Glutamatergic neuron (in vitro differentiated cells): ENCODE measurements at regions not wholly inside any gene's neighbourhood (a gene's known extent, or its start where the extent isn't known, plus 50 kb on each side); places are given as distances from the start of the nearest gene placed in this dataset.

Experiments
- DNase-seq: peaks from one replicate; pipeline ENCODE4 v3.0.0; 2022
- H3K27ac Mint-ChIP-seq: one replicate; pipeline ENCODE4 v1.8.0; 2020; ENCODE audit warnings: mild to moderate bottlenecking, mixed read lengths, inconsistent platforms; ENCODE audit not compliant: unreplicated experiment
- H3K27me3 Mint-ChIP-seq: one replicate; pipeline ENCODE4 v1.8.0; 2020; ENCODE audit warnings: mild to moderate bottlenecking, moderate library complexity, mixed read lengths, inconsistent platforms; ENCODE audit not compliant: unreplicated experiment
- H3K36me3 Mint-ChIP-seq: one replicate; pipeline ENCODE4 v1.8.0; 2020; ENCODE audit warnings: mild to moderate bottlenecking, mixed read lengths, inconsistent platforms; ENCODE audit not compliant: unreplicated experiment
- H3K4me1 Mint-ChIP-seq: one replicate; pipeline ENCODE4 v1.8.0; 2020; ENCODE audit warnings: mild to moderate bottlenecking, low read depth, mixed read lengths, inconsistent platforms; ENCODE audit not compliant: unreplicated experiment
- H3K4me3 Mint-ChIP-seq: one replicate; pipeline ENCODE4 v1.8.0; 2020; ENCODE audit warnings: mild to moderate bottlenecking, mixed read lengths, inconsistent platforms; ENCODE audit not compliant: unreplicated experiment
- H3K9me3 Mint-ChIP-seq: one replicate; pipeline ENCODE4 v1.8.0; 2020; ENCODE audit warnings: mild to moderate bottlenecking, moderate library complexity, mixed read lengths, inconsistent platforms; ENCODE audit not compliant: unreplicated experiment
- TF ChIP-seq, protein P1 (sequence below): fragments of 200-600 bp; sonication (generic); IDR thresholded peaks from one replicate; pipeline ENCODE4 v1.5.0; 2021; ENCODE audit not compliant: partially characterized antibody, unreplicated experiment

DNA sequence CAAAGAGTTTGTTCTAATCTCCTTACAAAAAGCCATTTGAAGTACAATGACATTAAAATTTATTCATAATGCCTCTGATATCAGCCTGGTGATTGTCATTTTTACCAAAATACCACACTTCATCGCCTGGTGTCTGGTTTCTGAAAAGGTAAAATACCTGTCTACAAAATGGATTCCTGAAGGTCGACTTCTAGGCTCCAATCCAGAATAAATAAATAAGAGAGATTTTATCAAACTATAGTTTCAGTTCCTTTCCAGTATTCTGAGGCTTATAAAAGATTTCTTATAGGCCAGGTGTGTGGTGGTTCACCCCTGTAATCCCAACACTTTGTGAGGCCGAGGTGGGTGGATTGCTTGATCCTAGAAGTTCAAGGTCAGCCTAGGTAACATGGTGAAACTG, 340.7 kb downstream of the SLC16A7 start:
- H3K4me1 Mint-ChIP-seq: peaks cover 8% of the 10 kb centered on the region
- TF ChIP-seq, protein P1, sequence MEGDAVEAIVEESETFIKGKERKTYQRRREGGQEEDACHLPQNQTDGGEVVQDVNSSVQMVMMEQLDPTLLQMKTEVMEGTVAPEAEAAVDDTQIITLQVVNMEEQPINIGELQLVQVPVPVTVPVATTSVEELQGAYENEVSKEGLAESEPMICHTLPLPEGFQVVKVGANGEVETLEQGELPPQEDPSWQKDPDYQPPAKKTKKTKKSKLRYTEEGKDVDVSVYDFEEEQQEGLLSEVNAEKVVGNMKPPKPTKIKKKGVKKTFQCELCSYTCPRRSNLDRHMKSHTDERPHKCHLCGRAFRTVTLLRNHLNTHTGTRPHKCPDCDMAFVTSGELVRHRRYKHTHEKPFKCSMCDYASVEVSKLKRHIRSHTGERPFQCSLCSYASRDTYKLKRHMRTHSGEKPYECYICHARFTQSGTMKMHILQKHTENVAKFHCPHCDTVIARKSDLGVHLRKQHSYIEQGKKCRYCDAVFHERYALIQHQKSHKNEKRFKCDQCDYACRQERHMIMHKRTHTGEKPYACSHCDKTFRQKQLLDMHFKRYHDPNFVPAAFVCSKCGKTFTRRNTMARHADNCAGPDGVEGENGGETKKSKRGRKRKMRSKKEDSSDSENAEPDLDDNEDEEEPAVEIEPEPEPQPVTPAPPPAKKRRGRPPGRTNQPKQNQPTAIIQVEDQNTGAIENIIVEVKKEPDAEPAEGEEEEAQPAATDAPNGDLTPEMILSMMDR: no peak
- H3K36me3 Mint-ChIP-seq: no peaks in the 10 kb centered on the region
- H3K27ac Mint-ChIP-seq: no peak overlapping the region
- H3K9me3 Mint-ChIP-seq: no peaks in the 10 kb centered on the region
- H3K27me3 Mint-ChIP-seq: no peaks in the 10 kb centered on the region
- DNase-seq: no peak
- H3K4me3 Mint-ChIP-seq: no peak overlapping the region

DNA sequence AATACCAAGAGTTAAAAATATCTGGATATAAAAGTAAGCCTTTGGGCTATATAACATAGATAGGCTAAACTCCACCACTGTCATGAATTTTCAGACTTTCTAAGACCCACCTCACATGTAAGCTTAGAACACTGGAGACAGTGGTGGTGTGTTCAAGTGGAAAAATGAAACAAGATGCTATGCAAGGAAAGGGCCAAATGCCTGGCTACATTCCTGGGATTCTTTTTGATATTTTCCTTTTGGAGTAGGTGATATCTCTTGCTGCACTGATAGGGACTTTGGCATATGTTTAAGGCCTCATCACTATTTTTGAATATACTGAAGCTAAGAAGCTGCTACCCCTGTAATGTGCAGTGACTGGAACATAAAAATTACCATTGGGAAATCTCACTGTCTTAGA, 341.3 kb downstream of the SLC16A7 start:
- H3K27me3 Mint-ChIP-seq: no peaks in the 10 kb centered on the region
- TF ChIP-seq, protein P1: no peak
- H3K9me3 Mint-ChIP-seq: no peaks in the 10 kb centered on the region
- no peak overlapping the region for H3K27ac Mint-ChIP-seq
- no peak for DNase-seq
- peaks cover 10% of the 10 kb centered on the region for H3K4me1 Mint-ChIP-seq
- H3K36me3 Mint-ChIP-seq: no peaks in the 10 kb centered on the region
- H3K4me3 Mint-ChIP-seq: no peak overlapping the region

DNA sequence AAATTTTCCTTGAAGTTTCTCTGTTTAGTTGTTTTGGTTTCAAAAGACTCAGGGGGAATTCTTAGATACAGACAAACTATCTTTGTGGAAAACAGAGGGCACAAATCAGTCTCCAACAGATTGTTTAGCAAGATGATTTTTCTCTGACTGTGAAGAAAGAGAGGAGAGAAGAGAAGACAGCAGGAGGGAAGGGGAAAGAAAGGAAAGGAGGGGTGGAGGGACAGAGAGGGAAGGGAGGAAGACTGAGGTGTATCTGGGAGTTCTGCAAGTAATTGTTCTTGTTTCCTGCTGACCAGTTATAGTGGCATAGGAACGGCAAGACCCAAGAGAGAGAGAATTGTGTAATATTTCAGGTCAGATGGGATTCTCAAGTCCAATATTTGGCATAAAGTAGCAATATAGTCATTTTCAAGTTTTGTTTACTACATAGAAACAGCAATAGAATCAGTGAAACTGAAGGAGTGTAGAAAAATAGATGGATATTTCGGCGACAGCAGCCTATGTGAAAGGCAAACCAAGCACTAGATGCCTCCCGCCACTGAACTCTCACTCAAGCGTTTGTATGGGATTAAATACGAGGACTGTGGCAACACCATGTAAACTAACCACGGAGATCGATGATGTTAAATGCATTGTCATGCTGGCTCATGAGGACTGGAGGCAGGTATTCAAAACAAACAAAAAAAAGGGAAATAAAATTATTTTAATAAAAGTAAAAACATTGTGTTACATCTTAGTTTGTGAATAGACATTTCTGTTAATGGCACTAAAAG, 342.5 kb downstream of the SLC16A7 start:
- H3K27ac Mint-ChIP-seq: no peak overlapping the region
- TF ChIP-seq, protein P1: no peak
- no peaks in the 10 kb centered on the region for H3K36me3 Mint-ChIP-seq
- no peaks in the 10 kb centered on the region for H3K27me3 Mint-ChIP-seq
- H3K4me3 Mint-ChIP-seq: no peak overlapping the region
- H3K9me3 Mint-ChIP-seq: no peaks in the 10 kb centered on the region
- peaks cover 10% of the 10 kb centered on the region for H3K4me1 Mint-ChIP-seq
- DNase-seq: no peak

DNA sequence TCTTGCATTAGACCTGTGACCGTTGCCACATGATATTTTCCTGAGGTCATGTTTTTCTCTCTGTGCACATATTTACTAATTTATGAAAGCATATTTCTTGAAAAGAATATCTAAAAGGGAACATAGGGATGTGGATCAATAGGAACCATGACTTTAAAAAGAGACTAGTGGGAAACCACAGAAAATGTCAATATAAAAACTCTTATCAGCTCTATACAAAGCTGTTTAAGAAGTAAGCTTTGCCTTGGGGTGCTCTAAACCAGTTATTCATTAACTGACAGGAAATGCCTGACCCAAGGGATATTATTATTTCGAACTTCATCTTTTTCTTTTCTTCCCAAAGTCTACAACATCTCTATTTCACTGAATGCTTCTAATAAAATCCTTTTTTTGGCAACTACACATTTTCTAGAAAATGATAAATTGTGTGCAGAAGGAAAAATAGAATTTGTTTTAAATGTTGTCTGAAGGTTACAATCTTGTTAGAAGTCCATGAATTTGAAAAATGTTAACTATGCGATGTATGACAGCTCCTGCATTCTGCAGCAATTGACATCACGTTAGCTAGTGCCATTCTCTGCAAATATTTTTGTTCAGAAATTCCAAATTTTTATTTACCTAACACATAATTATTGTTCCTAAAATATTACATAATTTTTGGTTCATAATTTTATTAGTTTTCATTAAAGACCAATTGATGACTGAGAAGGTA, 345.0 kb downstream of the SLC16A7 start:
- Mint-ChIP-seq H3K9me3 (no peaks in the 10 kb centered on the region), H3K4me1 (peaks cover 10% of the 10 kb centered on the region), H3K27me3 (no peaks in the 10 kb centered on the region), H3K36me3 (no peaks in the 10 kb centered on the region), H3K4me3 (no peak overlapping the region), H3K27ac (no peak overlapping the region)
- no peak for DNase-seq
- TF ChIP-seq, protein P1: no peak

DNA sequence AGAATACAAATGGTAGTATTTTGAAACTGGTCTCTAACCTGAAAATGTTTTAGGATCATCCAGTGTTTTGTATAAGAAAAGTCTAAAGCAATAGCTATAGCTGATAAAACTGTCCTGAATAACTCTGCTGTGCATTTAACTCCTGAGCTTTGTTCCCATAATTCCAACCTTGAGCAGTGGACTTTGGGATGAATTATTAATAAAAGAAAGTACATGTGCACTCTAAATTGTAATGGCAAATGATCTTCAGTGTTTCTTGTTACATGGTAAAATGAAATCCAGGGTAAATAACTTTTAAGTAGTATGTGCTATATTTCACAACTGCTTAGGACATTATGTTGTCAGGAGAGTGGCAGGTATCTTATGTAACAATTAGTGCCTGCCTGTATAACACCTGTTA, 345.6 kb downstream of the SLC16A7 start:
- Mint-ChIP-seq H3K36me3 (no peaks in the 10 kb centered on the region), H3K27ac (no peak overlapping the region), H3K4me1 (peaks cover 10% of the 10 kb centered on the region), H3K9me3 (no peaks in the 10 kb centered on the region), H3K4me3 (no peak overlapping the region), H3K27me3 (no peaks in the 10 kb centered on the region)
- DNase-seq: no peak
- TF ChIP-seq, protein P1: no peak
